ENCODE measurements at regions not wholly inside any gene's neighbourhood (a gene's known extent, or its start where the extent isn't known, plus 50 kb on each side); places are given as distances from the start of the nearest gene placed in this dataset.

DNA sequence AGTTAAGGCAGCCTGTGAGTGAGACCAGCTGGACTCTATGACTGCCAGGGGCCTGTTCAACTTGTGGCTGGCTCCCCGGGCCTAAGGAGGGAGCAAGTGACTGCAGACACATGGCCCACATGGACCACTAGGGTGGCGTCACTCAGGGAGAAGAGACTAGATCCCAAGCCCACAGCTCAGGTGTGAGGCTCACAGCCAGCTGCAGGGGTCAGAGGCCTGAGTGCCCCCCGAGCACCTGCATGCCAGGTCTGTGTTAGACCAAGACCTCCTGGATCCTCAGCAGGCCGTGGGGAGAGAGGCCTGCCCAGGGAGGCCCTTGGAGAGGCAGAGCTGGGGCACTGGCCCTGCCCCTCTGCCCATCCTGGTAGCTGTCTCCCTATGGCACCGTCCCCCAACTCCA, 142.4 kb upstream of the RUNX3 start:
- TF ChIP-seq, protein P1, sequence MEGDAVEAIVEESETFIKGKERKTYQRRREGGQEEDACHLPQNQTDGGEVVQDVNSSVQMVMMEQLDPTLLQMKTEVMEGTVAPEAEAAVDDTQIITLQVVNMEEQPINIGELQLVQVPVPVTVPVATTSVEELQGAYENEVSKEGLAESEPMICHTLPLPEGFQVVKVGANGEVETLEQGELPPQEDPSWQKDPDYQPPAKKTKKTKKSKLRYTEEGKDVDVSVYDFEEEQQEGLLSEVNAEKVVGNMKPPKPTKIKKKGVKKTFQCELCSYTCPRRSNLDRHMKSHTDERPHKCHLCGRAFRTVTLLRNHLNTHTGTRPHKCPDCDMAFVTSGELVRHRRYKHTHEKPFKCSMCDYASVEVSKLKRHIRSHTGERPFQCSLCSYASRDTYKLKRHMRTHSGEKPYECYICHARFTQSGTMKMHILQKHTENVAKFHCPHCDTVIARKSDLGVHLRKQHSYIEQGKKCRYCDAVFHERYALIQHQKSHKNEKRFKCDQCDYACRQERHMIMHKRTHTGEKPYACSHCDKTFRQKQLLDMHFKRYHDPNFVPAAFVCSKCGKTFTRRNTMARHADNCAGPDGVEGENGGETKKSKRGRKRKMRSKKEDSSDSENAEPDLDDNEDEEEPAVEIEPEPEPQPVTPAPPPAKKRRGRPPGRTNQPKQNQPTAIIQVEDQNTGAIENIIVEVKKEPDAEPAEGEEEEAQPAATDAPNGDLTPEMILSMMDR (IDR thresholded peaks at IDR 0.05), result no peak
- no peak for TF ChIP-seq EZH2 (IDR thresholded peaks at IDR 0.05; ENCODE audit: borderline replicate concordance, insufficient read depth, low read depth, low read length, poor library complexity, severe bottlenecking)
